Smooth muscle cell (in vitro differentiated cells): ENCODE measurements at regions not wholly inside any gene's neighbourhood (a gene's known extent, or its start where the extent isn't known, plus 50 kb on each side); places are given as distances from the start of the nearest gene placed in this dataset.

Source experiments
- DNase-seq: peaks from one replicate; lab custom pipeline; 2025; ENCODE audit not compliant: unreplicated experiment; lab: John Stamatoyannopoulos, UW
- H2AFZ ChIP-seq: fragments of 200-600 bp; sonication (generic); 2 replicates; pipeline ENCODE4 v1.6.0; 2016; ENCODE audit warnings: antibody characterized with exemption, low read depth, mild to moderate bottlenecking
- H3F3A ChIP-seq: fragments of 200-600 bp; sonication (generic); 2 replicates; pipeline ENCODE4 v1.6.0; 2017; ENCODE audit warnings: antibody characterized with exemption, low read depth
- H3K27ac ChIP-seq: fragments of 200-600 bp; sonication (generic); 2 replicates; pipeline ENCODE4 v1.5.1; 2016; ENCODE audit warnings: low read depth, mild to moderate bottlenecking
- H3K27me3 ChIP-seq: fragments of 200-600 bp; sonication (generic); 2 replicates; pipeline ENCODE4 v1.6.1; 2016; ENCODE audit warnings: low read depth, mild to moderate bottlenecking
- H3K36me3 ChIP-seq: fragments of 200-600 bp; sonication (generic); 2 replicates; pipeline ENCODE4 v1.5.1; 2016; ENCODE audit warnings: low read depth
- H3K4me1 ChIP-seq: fragments of 200-600 bp; sonication (generic); 2 replicates; pipeline ENCODE4 v1.5.1; 2016; ENCODE audit warnings: low read depth
- H3K4me2 ChIP-seq: fragments of 200-600 bp; sonication (generic); 2 replicates; pipeline ENCODE4 v1.6.0; 2016; ENCODE audit warnings: mild to moderate bottlenecking
- H3K4me3 ChIP-seq: fragments of 200-600 bp; sonication (generic); 2 replicates; pipeline ENCODE4 v1.5.1; 2016; ENCODE audit warnings: mild to moderate bottlenecking
- H3K79me2 ChIP-seq: fragments of 200-600 bp; sonication (generic); 2 replicates; pipeline ENCODE4 v1.6.0; 2016; ENCODE audit warnings: low read depth, mild to moderate bottlenecking
- H3K9ac ChIP-seq: fragments of 200-600 bp; sonication (generic); 2 replicates; pipeline ENCODE4 v1.6.0; 2016; ENCODE audit warnings: low read depth
- H3K9me3 ChIP-seq: fragments of 200-600 bp; sonication (generic); replicated peaks from 2 replicates; pipeline ENCODE4 v1.5.1; 2016; ENCODE audit warnings: low read depth
- H4K20me1 ChIP-seq: fragments of 200-600 bp; sonication (generic); 2 replicates; pipeline ENCODE4 v1.6.0; 2016; ENCODE audit warnings: low read depth
- CTCF ChIP-seq: fragments of 200-600 bp; sonication (generic); IDR thresholded peaks from 2 replicates; pipeline ENCODE4 v1.5.1; 2017; ENCODE audit warnings: borderline replicate concordance, mild to moderate bottlenecking, antibody characterized with exemption; ENCODE audit not compliant: insufficient read depth, poor library complexity, severe bottlenecking
- WGBS: methylation state at CpG from one replicate; pipeline ENCODE4 v1.1.7; 2016; ENCODE audit warnings: low lambda C conversion rate; 5-methylcytosine and 5-hydroxymethylcytosine counted together

GRCh38 chr2:60054571-60055340 is 498.7 kb downstream of the BCL11A start:
- H3K79me2 ChIP-seq = no peaks in the 10 kb centered on the region
- no peak overlapping the region for H3K27ac ChIP-seq
- no peak for DNase-seq
- H3K4me1 ChIP-seq = no peaks in the 10 kb centered on the region
- no peaks in the 10 kb centered on the region for H3K9me3 ChIP-seq
- no peak overlapping the region for H3K4me3 ChIP-seq
- H4K20me1 ChIP-seq = no peaks in the 10 kb centered on the region
- no peaks in the 10 kb centered on the region for H3K27me3 ChIP-seq
- H3K4me2 ChIP-seq = no peak overlapping the region
- no peak overlapping the region for H2AFZ ChIP-seq
- H3K36me3 ChIP-seq = no peaks in the 10 kb centered on the region
- no peak overlapping the region for H3K9ac ChIP-seq
- no peaks in the 10 kb centered on the region for H3F3A ChIP-seq
- WGBS = 68% methylated on average over 6 of the region's 6 CpGs
- no peak for TF ChIP-seq CTCF

GRCh38 chr2:60053791-60054190 is 499.7 kb downstream of the BCL11A start:
- Histone ChIP-seq H3K27me3 (no peaks in the 10 kb centered on the region), H3K79me2 (no peaks in the 10 kb centered on the region), H3K4me3 (no peak overlapping the region), H3K9ac (no peak overlapping the region), H4K20me1 (no peaks in the 10 kb centered on the region), H3K27ac (no peak overlapping the region), H3F3A (no peaks in the 10 kb centered on the region), H3K4me2 (no peak overlapping the region), H3K4me1 (no peaks in the 10 kb centered on the region), H3K36me3 (no peaks in the 10 kb centered on the region), H3K9me3 (no peaks in the 10 kb centered on the region), H2AFZ (no peak overlapping the region)
- no peak for TF ChIP-seq CTCF
- DNase-seq = no peak
- 86% methylated on average over 4 of the region's 4 CpGs for WGBS

GRCh38 chr2:60052601-60053000 is 500.9 kb downstream of the BCL11A start:
- Histone ChIP-seq H3K9ac (no peak overlapping the region), H3K4me3 (no peak overlapping the region), H4K20me1 (no peaks in the 10 kb centered on the region), H3K4me1 (no peaks in the 10 kb centered on the region), H3K27me3 (no peaks in the 10 kb centered on the region), H3K27ac (no peak overlapping the region), H3K4me2 (no peak overlapping the region), H2AFZ (no peak overlapping the region), H3K79me2 (no peaks in the 10 kb centered on the region), H3F3A (no peaks in the 10 kb centered on the region), H3K9me3 (no peaks in the 10 kb centered on the region), H3K36me3 (no peaks in the 10 kb centered on the region)
- DNase-seq = no peak
- TF ChIP-seq CTCF = no peak
- 86% methylated on average over 3 of the region's 3 CpGs for WGBS

GRCh38 chr2:60051991-60052390 is 501.5 kb downstream of the BCL11A start:
- Histone ChIP-seq H3K79me2 (no peaks in the 10 kb centered on the region), H3K27ac (no peak overlapping the region), H3K9ac (no peak overlapping the region), H3K4me3 (no peak overlapping the region), H3K4me1 (no peaks in the 10 kb centered on the region), H3K4me2 (no peak overlapping the region), H4K20me1 (no peaks in the 10 kb centered on the region), H3K36me3 (no peaks in the 10 kb centered on the region), H2AFZ (no peak overlapping the region), H3K9me3 (no peaks in the 10 kb centered on the region), H3K27me3 (no peaks in the 10 kb centered on the region), H3F3A (no peaks in the 10 kb centered on the region)
- no peak for TF ChIP-seq CTCF
- 94% methylated on average over 4 of the region's 4 CpGs for WGBS
- no peak for DNase-seq
